ENCODE measurements at regions not wholly inside any gene's neighbourhood (a gene's known extent, or its start where the extent isn't known, plus 50 kb on each side); places are given as distances from the start of the nearest gene placed in this dataset.

DNA sequence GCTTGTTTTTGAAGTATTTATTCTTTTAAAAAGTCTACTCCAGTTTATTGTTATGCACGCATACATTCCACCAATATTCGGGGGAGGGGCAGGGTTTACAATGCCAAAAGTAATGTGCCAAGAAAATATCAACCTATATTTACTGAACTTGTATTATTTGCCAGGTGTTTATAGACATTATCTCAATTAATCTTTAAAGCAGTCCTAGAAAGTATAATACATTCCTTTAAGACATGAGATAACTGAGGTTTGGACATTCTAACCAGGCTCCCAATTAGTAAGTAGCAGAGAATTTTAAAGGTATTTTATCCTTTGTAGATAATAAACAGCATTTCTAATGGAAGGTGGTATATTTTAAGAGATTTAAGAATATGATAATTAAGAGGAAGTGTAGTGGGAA lies 124.5 kb upstream of the LRIG3 start:
- TF ChIP-seq, protein P1, sequence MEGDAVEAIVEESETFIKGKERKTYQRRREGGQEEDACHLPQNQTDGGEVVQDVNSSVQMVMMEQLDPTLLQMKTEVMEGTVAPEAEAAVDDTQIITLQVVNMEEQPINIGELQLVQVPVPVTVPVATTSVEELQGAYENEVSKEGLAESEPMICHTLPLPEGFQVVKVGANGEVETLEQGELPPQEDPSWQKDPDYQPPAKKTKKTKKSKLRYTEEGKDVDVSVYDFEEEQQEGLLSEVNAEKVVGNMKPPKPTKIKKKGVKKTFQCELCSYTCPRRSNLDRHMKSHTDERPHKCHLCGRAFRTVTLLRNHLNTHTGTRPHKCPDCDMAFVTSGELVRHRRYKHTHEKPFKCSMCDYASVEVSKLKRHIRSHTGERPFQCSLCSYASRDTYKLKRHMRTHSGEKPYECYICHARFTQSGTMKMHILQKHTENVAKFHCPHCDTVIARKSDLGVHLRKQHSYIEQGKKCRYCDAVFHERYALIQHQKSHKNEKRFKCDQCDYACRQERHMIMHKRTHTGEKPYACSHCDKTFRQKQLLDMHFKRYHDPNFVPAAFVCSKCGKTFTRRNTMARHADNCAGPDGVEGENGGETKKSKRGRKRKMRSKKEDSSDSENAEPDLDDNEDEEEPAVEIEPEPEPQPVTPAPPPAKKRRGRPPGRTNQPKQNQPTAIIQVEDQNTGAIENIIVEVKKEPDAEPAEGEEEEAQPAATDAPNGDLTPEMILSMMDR (IDR thresholded peaks at IDR 0.05), result no peak
- TF ChIP-seq ZFX (IDR thresholded peaks at IDR 0.05; ENCODE audit: borderline replicate concordance), result no peak

Data from 22Rv1 (cell line).